ENCODE measurements at regions not wholly inside any gene's neighbourhood (a gene's known extent, or its start where the extent isn't known, plus 50 kb on each side); places are given as distances from the start of the nearest gene placed in this dataset.

DNA sequence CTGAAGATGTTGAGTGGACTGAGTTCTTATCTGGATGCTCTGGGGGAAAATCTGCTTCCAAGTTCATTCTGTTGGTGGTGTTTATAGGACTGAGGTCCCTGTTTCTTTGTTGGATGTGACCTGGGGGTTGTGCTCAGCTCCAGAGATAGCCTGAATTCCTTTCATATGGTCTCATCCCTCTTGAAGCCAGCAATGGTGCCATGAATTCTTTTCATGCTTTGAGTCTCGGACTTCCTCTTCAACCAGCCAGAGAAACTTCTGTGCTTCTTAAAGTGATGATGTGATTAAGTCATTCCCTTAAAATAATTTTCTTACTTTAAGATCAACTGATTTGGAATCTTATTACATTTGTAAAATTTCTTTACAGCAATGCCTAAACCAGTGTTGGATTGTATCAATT, 233.8 kb upstream of the UGT8 start:
- no peak for DNase-seq (ENCODE audit: low spot score)

DNA sequence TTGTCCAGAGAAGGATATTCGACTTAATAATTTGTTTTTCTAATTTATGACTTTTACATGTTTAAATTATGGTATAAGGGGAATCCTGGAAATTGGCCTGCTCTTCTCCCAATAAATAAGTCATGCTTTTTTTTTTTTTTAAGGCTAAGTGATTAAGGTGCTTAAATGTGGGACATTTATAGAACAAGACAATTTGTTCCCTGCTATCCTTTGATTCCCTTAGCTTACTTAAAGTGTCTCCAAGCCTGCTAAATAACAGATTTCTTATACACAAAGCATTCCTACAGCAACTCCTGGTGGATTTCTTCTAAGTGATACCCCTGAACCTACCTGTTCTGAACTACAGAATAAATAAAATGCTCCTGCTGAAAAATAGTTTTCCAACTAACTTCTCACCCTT, 233.0 kb upstream of the UGT8 start:
- no peak for DNase-seq (ENCODE audit: low spot score)

DNA sequence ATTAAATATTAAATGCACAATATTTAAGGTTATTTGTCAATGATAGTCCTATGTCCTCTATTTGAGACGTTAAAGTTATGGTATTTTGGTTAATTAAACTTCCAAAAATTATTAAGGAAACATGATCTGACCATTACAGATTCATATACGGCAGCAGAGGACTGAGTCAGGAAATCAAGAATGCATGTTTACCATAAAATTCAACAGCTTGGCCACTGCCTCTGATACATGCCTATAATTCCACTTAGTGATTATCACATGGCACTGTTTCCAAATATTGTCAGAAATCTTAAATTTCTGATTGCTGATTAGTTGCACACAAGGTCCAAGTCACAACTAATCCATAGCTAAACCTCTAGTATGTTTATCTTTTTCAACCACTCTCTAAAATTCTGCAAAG, 232.2 kb upstream of the UGT8 start:
- no peak for DNase-seq (ENCODE audit: low spot score)

DNA sequence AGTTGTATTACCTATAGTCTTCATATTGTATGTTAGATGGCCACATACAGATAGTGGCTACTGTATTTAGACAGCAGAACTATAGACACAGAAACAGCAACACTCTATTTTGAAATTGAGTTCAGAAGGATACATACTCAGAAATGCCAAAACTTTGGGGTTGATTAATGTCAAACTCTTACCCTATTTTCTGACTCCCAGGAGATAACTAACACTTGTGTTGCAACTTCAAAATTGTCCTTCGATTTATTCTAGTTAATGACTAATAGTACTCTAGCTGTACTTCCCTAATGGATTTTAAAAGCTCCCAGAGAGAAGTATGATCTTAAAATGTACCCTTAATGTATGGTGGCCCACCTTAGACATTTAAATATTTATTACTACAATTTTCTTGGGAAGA, 229.9 kb upstream of the UGT8 start:
- no peak for DNase-seq (ENCODE audit: low spot score)

DNA sequence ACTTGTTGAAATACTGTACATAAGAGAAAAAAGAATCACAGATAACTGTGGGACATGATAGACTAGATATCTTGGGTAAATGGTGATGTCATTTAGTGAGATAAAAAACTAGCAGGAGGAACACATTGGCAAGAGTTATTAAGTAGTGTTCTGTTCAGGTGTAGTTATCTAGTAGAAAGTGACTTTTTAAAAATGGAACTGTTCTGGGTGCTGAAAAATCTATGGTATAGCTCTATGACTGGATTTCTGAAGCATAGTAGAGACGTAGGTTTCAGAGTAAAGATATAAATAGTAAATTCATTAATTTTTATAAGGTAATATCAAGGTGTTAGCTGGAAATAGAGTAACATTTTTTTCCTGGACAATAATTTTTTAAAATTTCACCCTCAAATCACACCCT, 225.1 kb upstream of the UGT8 start:
- DNase-seq (ENCODE audit: low spot score), result no peak

DNA sequence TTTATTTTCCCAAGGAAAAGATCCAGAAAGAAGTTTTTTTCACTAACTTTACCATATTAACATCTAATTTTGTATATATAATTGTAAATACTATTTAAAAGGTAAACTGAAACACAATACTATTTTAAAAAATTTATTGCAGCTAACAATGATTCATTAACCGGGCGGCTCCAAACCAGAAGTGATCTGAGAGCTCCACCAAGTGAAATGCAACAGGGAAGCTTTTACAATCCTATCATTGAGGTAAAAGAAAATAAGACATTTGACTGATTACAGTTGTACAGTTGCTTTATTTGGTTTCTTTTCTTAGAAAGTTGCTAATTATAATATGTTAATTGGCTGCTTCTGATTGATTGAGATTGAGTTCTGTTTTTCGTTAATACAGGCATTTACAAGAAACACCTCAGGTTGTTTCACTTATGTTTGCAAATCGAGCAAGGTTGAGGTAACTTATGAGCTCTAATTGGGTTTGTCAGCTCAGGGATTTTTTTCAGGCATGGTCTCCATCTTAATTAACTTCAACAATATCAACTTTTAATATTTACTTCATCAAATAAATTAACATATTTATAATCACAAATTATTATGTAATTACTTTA, 220.2 kb upstream of the UGT8 start:
- DNase-seq (ENCODE audit: low spot score), result no peak

DNA sequence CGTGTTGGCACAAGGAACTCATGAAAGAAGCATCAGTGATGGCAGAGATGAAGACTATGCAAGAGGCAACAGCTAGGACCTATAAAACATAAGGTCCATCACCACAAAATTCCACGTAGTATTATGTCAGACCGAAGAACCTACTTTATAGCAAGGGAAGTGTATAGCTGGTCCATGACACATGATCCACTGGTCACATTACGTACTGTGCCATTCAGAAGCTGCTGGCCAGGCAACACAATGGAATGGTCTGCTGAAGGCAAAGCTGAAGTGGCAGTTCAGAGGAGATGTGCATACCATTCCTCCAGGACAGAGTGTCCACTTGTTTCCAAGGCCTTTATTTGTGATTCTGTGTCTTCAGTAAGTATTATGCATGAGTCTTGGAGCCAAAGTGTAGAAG, 215.5 kb upstream of the UGT8 start:
- DNase-seq (ENCODE audit: low spot score), result no peak

DNA sequence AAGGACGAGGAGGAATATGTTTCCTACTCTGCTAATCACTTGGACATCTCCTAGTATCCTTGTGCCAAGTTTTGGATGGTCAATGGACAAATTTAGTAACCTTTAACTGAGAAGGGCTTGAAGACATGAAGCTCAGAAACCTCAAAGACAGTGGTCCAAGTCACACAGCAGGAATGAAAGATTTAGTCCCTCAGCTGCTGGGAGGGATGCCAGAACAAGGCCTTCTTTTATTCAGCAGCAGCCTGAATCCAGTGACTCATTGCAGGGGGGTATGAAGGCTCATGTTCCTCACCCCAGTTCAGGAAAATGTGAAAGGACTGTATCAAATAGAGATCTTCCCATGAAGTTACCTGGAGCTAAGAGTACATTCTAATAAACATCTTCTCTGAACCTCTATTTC, 214.9 kb upstream of the UGT8 start:
- no peak for DNase-seq (ENCODE audit: low spot score)

DNA sequence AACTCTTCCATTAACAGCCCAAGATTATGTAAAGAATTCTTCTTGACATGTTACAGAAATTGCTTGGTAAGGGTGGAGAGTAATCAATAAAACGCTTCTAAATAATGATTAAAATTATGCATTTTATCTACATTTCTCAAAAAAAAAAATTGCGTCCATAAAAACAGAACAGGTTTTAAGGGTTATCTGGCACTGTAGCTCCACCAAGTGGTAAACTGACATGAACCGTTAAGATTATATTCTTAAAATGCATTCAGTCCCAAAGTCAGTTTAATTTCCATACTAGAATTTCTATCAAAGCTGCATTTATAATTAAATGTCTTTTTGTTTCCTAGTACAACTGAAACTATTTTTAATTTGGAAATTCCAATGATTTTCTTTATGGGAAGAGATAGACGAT, 214.0 kb upstream of the UGT8 start:
- DNase-seq (ENCODE audit: low spot score), result peak; percentile 3

DNA sequence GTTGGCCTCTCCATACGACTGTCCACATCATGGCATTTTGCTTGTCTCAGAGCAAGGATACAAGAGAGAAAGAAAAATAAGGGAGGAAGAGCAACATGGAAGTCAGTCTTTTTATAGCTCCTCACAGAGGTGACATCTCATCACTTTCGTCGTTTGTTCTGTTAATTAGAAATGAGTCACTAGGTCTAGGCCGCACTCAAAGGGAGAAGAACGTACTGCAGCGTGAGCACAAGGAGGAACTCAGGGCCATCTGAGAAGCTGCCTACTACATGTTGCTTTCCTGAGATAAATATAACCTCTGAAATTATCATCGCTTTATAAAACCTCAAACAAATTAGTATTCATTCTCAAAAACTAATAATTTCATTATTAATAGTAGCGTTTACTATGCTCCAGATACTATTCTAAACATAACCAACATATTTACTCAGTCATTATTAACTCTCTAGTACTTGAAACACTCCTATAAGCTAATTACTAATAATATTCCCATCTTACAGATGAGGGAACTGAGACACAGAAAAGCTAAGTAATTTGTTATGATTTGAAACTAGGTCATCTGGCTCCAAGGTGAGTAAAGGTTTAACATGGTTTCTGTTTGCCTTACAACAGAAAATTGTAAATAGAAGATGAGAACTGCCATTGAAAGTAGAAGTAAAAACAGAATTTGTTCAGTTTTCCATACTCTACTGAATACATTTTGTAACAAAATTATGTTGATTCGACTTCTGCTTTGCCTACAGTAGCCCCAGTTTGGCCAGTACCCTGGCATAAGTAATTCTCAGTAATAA, 213.2 kb upstream of the UGT8 start:
- no peak for DNase-seq (ENCODE audit: low spot score)

DNA sequence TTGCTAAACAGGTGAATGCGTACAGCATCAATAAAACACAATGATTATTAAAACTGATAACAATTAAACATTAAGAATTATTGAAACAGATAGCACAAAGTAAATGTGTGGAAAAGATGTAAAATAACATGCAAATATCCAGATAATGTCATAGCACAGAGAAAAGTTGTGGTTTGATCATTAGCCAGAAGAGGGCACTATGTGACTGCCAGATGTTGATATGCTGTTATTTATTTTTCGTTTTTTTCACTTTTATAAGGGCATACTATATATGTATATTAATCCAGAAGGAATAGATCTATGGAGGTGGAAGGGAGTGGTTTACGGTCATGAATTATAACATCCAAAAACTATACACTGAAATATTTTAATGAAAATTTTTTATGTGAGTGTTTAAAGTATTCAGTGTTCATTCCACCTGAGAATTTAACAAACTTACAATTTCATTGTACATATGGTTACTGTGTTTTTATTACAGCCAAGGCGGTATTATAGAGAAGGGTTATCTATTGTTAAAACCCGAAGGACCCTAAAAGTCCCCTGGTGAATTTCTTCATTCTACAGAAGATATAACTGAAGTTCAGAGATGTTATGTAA, 211.9 kb upstream of the UGT8 start:
- peak; percentile 24 for DNase-seq (ENCODE audit: low spot score)

DNA sequence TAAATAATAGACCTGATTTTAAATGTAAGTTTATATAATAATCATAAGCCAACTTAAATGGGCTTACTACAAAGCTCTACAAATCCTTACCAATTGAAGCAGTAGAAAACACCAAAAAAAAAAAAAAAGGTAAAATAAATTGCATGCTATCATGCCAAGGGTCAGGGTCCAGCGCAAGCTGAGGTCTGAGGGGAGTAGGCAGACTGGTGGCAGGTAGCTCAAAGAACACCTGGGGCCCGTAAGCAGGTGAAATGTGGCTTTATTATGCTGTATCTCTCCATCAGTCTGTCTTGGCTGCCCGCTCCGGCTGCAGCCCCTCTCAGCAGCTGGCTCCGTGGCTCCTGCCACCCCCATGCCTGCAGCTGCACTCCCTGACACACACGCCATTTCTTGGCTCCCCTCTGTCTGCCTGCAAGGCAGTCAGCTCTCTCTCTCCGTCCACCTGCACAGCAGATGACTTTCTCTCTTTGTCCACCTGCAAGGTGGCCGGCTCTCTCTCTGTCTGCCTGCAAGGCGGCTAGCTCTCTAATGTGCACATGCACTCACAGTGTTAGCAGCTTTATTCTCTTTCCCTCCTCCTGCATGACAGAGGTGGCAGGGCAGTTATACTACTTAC, 209.4 kb upstream of the UGT8 start:
- DNase-seq (ENCODE audit: low spot score), result no peak

DNA sequence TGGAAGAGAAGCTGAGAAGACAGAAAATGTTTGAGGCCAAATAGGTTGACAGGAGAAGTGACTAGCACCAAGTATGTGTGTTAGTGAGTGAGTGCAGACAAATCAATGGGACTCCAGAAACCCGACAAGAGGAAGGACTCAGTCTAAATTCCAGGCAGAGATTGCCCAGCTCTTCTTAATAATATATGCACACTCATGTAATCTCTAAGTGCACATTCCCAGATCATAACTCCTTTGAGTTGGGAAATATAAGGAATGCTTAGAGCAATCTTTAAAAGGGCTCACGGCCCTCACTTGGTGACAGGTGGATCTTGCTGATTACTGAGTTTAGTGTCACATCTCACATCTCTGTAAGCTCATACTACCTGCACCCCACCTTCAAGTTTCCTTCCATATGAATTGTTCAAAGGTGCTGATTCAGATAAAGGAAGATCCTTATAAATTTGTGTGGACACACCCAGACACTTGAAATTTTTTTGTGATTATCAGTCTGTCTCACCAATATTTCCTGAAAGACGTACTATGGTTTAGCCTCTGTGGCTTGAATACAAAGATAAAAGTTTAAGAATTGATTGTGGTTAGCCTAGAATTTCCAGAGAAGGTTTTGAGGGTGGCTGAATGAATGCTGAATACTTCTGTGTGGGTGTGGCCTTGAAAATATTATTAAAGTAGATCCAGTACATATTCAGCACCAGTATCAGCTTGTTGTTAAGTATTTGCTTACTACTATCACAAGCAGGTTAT, 205.1 kb upstream of the UGT8 start:
- DNase-seq (ENCODE audit: low spot score), result no peak

DNA sequence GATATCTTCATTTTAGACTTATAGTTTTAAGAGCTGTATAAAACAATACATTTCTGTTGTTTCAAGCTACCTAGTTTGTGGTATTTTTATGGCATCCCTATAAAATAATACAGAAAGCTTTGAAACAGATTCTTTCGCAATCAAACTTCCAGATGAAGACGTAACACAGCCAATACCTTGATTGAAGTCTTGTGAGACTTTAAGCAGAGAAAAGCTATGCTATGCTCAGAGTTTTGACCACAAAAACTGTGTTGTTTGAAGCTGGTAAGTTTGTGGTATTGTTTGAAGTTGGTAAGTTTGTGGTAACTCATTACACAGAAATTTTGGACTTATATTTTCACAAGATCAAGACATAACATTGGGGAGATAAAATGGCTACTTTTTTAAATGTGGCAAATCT, 201.8 kb upstream of the UGT8 start:
- DNase-seq (ENCODE audit: low spot score), result no peak

DNA sequence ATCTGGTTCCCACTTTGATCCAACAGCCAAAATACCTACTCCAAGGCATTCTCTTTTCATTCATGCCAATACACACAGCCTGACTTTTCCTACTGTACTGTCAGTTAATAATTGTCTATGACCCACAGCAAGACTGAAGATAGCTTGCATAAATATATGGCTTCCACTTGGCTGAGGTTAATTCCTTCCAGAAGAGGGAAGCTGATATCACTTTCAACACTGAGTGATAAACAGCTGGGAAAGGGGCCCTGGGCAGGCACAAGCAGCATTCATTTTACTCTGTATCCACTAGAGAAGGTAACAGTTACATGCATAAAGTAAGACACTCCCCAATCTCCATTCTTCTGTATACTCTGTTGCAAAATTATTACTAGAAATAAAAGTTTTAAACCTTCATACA, 200.2 kb upstream of the UGT8 start:
- DNase-seq (ENCODE audit: low spot score), result no peak

DNA sequence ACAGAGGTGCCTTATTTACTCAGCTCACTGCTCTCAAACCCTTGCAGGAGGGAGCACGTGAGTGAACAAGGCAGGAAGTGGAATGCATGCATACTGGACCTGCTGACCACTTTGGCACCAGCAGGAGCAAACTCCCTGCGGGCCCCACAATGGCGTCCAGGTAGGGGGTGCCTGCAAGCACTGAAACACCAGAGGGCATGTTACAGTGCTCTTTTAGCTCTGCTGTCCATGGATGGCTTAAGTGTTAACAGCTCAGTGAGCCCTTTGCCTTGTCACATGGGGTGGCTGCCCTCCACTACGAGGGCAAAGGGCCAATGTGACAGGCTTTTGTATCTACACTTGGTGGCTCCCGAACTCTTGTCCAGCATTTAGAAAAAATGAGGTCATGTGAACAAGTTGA, 199.5 kb upstream of the UGT8 start:
- no peak for DNase-seq (ENCODE audit: low spot score)

DNA sequence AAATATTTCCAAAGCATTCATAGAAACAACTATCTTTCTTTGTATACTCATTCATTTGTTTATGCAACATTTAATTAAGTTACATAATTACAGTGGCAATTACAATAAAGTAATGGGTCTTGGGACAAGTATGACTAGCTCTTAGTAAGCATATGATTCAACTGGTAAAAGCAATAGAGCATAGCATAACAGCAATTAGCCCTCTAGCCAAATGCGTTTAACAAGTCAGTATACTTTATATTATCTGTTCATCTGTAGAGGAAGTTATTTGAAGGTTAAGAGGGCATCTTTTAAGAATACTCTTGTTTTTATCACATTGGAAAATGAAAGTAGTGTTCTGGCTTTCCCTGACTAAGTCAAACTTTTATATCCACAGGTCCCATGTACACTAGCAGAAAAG, 198.1 kb upstream of the UGT8 start:
- no peak for DNase-seq (ENCODE audit: low spot score)

DNA sequence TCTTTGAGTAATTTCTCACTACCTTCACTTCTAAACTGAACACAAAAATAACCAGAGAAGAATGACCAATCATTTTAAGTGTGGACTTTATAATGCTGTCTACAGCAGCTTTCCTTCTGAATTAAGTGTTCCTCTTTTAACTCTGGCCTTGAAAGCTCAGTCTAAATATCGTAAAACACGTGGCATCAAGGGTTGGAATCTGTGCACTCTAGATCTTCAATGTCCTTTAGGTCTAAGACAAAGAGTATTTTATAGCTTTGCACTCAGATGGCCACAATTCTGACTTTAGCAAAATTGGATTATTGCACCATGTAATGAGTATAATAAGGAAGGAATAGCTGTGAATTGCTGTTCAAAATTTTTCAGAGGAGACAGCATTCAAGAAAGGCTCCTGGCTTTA, 197.1 kb upstream of the UGT8 start:
- no peak for DNase-seq (ENCODE audit: low spot score)

DNA sequence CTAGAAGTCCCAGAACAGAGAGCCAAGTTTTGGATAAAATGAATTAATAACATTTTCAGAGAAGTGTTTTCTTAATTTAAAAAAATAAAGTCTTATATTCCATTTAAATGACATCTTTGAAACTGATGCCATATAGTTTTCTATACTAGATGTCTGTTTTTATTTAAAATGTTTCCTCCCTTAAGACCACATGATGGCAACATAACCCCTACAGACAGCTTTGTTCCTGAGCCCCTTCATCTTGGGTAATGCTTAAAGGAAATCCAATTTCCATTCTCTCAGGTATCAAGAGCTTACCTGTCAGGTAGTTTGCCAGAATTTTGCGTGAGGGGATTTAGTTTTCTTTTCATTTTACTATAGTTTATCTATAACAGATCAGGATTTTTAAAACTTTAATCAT, 181.4 kb upstream of the UGT8 start:
- no peak for DNase-seq (ENCODE audit: low spot score)

DNA sequence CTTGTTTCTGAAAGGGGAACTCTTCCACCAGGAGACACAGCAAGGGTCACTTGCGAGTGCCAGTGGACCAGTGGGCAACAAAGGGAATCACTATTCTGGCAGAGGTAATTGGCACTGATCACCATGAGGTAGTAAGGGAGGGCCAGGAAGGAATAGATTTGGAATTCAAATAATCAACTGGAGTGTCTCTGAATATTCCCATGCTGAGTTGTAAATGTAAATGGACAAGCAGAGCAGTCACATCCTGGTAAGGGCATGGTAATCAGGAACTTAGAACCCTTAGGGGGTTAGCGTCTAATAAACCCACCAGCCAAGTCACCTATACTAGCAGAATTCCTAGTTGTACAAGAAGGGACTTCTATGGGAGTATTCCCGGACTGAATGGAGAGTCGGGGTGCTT, 178.5 kb upstream of the UGT8 start:
- DNase-seq (ENCODE audit: low spot score), result no peak

DNA sequence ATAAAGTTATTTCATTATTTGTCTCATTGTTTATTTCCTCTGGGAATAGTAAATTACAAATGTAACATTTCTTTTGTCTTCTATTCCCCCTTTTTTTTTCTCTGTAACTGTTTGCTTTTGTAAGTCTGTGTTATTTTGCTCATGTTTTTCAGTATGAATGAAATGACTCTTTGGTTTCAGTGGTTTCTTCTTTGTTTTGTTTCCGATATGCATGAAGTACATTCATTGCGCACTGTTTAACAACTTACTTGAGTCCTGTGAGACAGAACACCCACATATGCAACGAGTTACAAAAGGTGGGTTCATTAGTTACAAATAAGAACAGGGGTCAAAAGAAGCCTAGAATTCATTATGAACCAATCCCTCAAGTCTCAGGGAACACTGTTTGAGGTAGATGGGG, 175.0 kb upstream of the UGT8 start:
- DNase-seq (ENCODE audit: low spot score), result no peak

DNA sequence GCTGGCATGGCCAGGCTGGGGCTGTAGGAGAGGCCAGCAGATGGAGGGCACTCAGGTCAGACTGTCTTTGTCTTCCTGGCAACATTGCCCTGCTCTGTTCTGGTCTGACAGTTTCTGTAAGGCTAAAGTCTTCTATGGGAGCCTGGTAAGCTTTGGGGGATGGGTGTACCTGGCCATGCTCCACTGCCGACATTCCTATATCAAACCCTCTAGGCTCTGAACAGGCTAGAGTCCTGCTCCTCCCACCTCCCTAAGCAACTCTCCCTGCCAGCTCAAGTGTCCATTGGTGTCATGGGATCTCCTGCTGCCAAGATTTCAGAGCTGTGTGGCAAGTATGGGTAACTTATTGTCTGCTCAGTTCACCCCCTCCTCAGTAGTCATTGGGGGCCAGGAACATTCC, 163.5 kb upstream of the UGT8 start:
- DNase-seq (ENCODE audit: low spot score), result no peak

DNA sequence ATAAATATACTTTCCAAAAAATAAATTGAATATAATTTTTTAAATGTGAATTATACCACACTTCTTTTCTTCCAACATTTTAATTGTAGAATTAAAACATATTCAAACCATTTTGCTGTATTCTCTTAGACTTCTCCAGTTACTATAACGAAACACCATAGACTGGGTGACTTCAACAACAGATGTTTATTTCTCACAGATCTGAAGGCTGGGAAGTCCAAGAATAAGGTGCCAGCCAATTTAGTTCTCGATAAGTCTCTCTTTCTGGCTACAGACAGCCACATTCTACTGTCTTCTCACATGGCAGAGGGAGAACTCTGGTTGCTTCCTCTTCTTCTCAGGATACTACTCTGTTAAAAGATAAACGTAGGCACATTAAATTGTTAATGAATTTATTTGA, 155.8 kb upstream of the UGT8 start:
- DNase-seq (ENCODE audit: low spot score), result no peak
